ENCODE measurements at regions not wholly inside any gene's neighbourhood (a gene's known extent, or its start where the extent isn't known, plus 50 kb on each side); places are given as distances from the start of the nearest gene placed in this dataset.
"Not testable (repeated sequence)": the region's sequence is repeated elsewhere in the genome, so short reads cannot be mapped to it uniquely, and the experiment has no call there.

DNA sequence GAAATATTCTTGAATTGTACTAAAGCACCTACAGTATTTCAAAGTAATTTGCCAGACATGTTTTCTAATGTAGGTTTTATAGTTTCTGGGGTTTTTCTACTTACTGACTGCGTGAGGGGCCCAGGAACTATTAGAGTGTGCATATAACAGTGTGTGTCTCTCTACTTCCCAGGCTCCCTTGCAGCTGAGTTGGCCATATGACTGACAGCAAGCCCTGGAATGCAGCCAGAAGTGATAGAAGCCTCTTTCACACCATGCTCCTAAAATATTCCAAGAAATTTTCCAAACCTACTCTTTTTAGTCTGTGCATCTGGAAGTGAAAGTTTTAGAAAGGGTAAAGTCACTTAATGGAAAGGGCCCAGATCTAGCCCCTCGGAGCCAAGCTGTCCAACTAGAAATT is 96.7 kb upstream of the SLC7A11 start:
- TF ChIP-seq, protein P1, sequence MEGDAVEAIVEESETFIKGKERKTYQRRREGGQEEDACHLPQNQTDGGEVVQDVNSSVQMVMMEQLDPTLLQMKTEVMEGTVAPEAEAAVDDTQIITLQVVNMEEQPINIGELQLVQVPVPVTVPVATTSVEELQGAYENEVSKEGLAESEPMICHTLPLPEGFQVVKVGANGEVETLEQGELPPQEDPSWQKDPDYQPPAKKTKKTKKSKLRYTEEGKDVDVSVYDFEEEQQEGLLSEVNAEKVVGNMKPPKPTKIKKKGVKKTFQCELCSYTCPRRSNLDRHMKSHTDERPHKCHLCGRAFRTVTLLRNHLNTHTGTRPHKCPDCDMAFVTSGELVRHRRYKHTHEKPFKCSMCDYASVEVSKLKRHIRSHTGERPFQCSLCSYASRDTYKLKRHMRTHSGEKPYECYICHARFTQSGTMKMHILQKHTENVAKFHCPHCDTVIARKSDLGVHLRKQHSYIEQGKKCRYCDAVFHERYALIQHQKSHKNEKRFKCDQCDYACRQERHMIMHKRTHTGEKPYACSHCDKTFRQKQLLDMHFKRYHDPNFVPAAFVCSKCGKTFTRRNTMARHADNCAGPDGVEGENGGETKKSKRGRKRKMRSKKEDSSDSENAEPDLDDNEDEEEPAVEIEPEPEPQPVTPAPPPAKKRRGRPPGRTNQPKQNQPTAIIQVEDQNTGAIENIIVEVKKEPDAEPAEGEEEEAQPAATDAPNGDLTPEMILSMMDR (IDR thresholded peaks at IDR 0.05; ENCODE audit: unreplicated experiment), result no peak
- Mint-ChIP-seq H3K4me1 (ENCODE audit: low read depth) (peaks cover 17% of the 10 kb centered on the region), H3K36me3 (ENCODE audit: insufficient read depth) (no peaks in the 10 kb centered on the region), H3K27me3 (no peaks in the 10 kb centered on the region), H3K9me3 (ENCODE audit: low read depth) (no peaks in the 10 kb centered on the region), H3K4me3 (ENCODE audit: low read depth) (no peak overlapping the region), H3K27ac (no peak overlapping the region)
- no peak for DNase-seq (ENCODE audit: low spot score, unreplicated experiment)

DNA sequence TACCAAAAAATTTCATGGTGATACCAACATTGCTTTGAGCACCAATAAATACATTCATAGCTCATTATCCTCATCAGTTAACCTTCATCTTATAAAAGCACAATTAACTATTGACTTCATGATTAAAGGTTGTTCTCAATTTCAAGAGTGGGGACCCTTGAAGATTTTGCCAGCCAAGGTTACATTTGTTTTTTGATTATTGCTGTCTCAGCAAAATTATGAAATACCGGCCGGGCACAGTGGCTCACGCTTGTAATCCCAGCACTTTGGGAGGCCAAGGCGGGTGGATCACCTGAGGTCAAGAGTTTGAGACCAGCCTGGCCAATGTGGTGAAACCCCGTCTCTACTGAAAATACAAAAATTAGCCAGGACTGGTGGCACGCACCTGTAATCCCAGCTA is 96.1 kb upstream of the SLC7A11 start:
- H3K36me3 Mint-ChIP-seq (ENCODE audit: insufficient read depth); H3K27me3 Mint-ChIP-seq; H3K27ac Mint-ChIP-seq; DNase-seq (ENCODE audit: low spot score, unreplicated experiment); H3K4me3 Mint-ChIP-seq (ENCODE audit: low read depth); H3K9me3 Mint-ChIP-seq (ENCODE audit: low read depth): not testable (repeated sequence)
- peaks cover 17% of the 10 kb centered on the region for H3K4me1 Mint-ChIP-seq (ENCODE audit: low read depth)

DNA sequence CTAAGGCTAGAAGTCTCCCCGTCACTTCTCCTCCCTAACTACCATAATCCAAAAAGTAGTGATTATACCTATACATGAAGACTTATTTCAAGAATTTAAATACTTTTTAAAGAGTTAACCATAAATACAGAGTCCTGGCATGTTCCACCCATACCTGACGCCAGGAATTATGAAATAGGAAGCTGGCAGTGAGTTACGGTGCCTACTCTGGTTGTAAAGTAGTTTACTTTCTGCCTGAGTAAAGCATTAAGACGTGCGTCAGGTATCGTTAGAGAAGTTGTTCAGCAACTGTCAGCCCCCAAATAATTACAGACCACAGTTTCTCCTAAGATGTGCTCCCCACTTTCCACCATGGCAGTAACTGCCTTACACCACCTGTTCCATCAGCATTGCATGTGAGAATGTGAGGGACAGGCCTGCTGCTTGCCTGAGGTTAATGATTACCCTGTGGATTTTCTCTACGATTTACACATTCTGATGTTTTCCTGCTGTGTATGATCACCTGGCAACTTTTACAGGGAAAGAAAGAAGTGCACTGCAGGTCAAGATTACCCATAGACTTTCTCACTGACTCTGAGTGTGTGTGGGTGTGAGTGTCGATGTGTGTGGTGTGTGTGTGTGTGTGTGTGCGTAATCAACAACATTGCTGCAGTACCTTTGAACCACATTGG is 92.3 kb upstream of the SLC7A11 start:
- Mint-ChIP-seq H3K27me3 (no peaks in the 10 kb centered on the region), H3K27ac (peak overlapping the region; percentile 92)

DNA sequence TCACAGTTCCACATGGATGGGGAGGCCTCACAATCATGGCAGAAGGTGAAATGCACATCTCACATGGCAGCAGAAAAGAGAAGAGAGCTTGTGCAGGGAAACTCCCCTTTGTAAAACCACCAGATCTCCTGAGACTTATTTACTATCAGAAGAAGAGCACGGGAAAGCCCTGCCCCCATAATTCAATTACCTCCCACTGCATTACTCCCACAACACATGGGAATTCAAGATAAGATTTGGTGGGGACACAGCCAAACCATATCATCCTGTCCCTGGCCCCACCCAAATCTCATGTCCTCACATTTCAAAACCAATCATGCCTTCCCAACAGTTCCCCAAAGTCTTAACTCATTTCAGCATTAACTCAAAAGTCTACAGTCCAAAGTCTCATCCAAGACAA is 90.3 kb upstream of the SLC7A11 start:
- not testable (repeated sequence) for DNase-seq (ENCODE audit: low spot score, unreplicated experiment); H3K27ac Mint-ChIP-seq; H3K9me3 Mint-ChIP-seq (ENCODE audit: low read depth); H3K4me3 Mint-ChIP-seq (ENCODE audit: low read depth); H3K27me3 Mint-ChIP-seq; H3K36me3 Mint-ChIP-seq (ENCODE audit: insufficient read depth)
- peaks cover 20% of the 10 kb centered on the region for H3K4me1 Mint-ChIP-seq (ENCODE audit: low read depth)

More for the DNA sequence above, 92.3 kb upstream of the SLC7A11 start:
- Mint-ChIP-seq H3K9me3 (ENCODE audit: low read depth) (no peaks in the 10 kb centered on the region), H3K36me3 (ENCODE audit: insufficient read depth) (no peaks in the 10 kb centered on the region), H3K4me1 (ENCODE audit: low read depth) (peaks cover 20% of the 10 kb centered on the region), H3K4me3 (ENCODE audit: low read depth) (peak overlapping the region; percentile 9)
- no peak for DNase-seq (ENCODE audit: low spot score, unreplicated experiment)
- TF ChIP-seq, protein P1 (IDR thresholded peaks at IDR 0.05; ENCODE audit: unreplicated experiment), result no peak

DNA sequence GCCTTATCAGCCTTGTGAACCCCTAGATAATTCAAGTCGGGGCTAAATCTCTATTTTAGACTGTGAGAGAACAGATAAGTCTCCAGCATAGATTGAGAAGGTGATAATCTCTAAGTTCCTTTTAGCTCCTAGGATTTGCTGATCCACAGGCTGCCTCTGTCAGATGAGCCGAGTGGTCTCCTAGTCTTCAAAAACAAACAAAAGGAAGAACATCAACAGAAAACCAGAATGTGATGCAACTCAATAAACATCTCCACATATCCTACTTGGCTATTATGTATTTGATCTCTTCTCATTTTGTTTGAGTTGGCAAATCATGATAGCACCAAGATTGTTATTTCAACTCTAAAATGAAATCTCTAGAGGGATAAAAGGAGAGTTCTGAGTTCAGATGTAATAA is 88.4 kb upstream of the SLC7A11 start:
- H3K4me1 Mint-ChIP-seq (ENCODE audit: low read depth), result peaks cover 16% of the 10 kb centered on the region
- H3K27me3 Mint-ChIP-seq, result no peaks in the 10 kb centered on the region
- no peak overlapping the region for H3K4me3 Mint-ChIP-seq (ENCODE audit: low read depth)
- H3K27ac Mint-ChIP-seq, result no peak overlapping the region
- H3K9me3 Mint-ChIP-seq (ENCODE audit: low read depth), result no peaks in the 10 kb centered on the region
- TF ChIP-seq, protein P1 (IDR thresholded peaks at IDR 0.05; ENCODE audit: unreplicated experiment), result no peak
- H3K36me3 Mint-ChIP-seq (ENCODE audit: insufficient read depth), result no peaks in the 10 kb centered on the region
- no peak for DNase-seq (ENCODE audit: low spot score, unreplicated experiment)

DNA sequence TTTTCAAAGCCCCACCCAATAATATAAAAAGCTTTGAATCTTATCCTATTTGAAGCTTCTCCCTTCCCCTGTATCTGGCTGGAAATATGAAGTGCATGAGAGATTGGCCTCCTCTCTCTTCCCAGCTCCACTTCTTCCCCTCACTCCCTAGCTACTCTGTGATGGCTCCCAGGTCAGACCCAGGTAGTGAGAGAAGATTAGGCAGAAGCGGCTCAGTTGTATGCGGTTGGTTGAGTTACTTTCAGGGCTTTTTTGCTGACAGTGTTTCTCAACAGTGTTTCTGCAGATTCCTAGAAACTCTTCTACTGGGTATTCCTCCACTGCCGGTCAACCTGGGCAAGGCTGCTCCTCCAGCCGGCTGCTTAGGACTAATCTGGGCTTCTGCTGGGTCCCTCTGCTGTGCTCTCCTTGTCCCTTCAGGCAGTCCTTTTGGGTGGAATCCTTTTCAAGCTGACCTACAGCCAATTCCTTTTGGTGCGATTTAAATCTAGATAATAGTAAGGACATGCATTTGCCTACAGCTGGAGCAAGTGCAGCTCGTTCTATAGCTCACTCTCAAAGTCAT is 87.4 kb upstream of the SLC7A11 start:
- Mint-ChIP-seq H3K9me3 (ENCODE audit: low read depth) (no peaks in the 10 kb centered on the region), H3K27ac (no peak overlapping the region), H3K4me1 (ENCODE audit: low read depth) (peaks cover 7% of the 10 kb centered on the region), H3K4me3 (ENCODE audit: low read depth) (no peak overlapping the region), H3K27me3 (no peaks in the 10 kb centered on the region), H3K36me3 (ENCODE audit: insufficient read depth) (no peaks in the 10 kb centered on the region)
- TF ChIP-seq, protein P1 (IDR thresholded peaks at IDR 0.05; ENCODE audit: unreplicated experiment), result no peak
- DNase-seq (ENCODE audit: low spot score, unreplicated experiment), result no peak

All from progenitor cell of endocrine pancreas (in vitro differentiated cells).